HEK293 (cell line): ENCODE measurements at regions not wholly inside any gene's neighbourhood (a gene's known extent, or its start where the extent isn't known, plus 50 kb on each side); places are given as distances from the start of the nearest gene placed in this dataset.

Source experiments
- CTCF ChIA-PET: fragments of 350-600 bp; formaldehyde crosslinking; extraction: SDS; loops from one replicate; lab custom pipeline; 2021; ENCODE audit warnings: antibody characterized with exemption; lab: Yijun Ruan, JAX
- POLR2A ChIA-PET: fragments of 300-600 bp; formaldehyde crosslinking; extraction: SDS; loops from one replicate; lab custom pipeline; 2020; ENCODE audit warnings: antibody characterized with exemption, inconsistent platforms; lab: Yijun Ruan, JAX
- H3K27ac ChIP-seq: fragments of 200-500 bp; sonication (Bioruptor generic); 2 replicates; pipeline ENCODE4 v1.5.1; 2014; ENCODE audit warnings: low read depth, low read length, control low read depth, inconsistent platforms; ENCODE audit errors: extremely low read depth
- H3K36me3 ChIP-seq, 2 experiments: fragments of 200-500 bp in 1 of 2; sonication (Bioruptor generic) in 1 of 2; 1 replicate in 1 of 2; 2 replicates in 1 of 2; pipeline ENCODE4 v1.5.1; 2014 to 2017; ENCODE audit warnings: inconsistent platforms in 2 of 2, low read length in 2 of 2; ENCODE audit not compliant: control insufficient read depth in 2 of 2, insufficient read depth in 1 of 2
- H3K4me1 ChIP-seq: fragments of 200-500 bp; sonication (Bioruptor generic); 2 replicates; pipeline ENCODE4 v1.5.1; 2014; ENCODE audit warnings: mild to moderate bottlenecking, low read length, inconsistent platforms; ENCODE audit not compliant: control insufficient read depth, insufficient read depth
- H3K4me3 ChIP-seq: 2 replicates; pipeline ENCODE4 v1.5.1; 2011; ENCODE audit warnings: low read depth, mild to moderate bottlenecking, control low read depth, low read length, moderate library complexity
- H3K9me3 ChIP-seq: fragments of 200-500 bp; sonication (Bioruptor generic); 2 replicates; pipeline ENCODE4 v1.5.1; 2014; ENCODE audit warnings: low read depth, low read length, inconsistent platforms; ENCODE audit not compliant: control insufficient read depth, insufficient read depth
- BCL6B ChIP-seq: fragments of 450-650 bp; formaldehyde crosslinking; IDR thresholded peaks from 2 replicates; pipeline ENCODE4 v1.5.1; 2017; ENCODE audit warnings: missing biosample characterization, missing genetic modification characterization
- EGR2 ChIP-seq: fragments of 450-650 bp; formaldehyde crosslinking; IDR thresholded peaks from 2 replicates; pipeline ENCODE4 v1.5.1; 2016; ENCODE audit warnings: low read depth, missing biosample characterization, missing genetic modification characterization
- FEZF1 ChIP-seq: fragments of 450-650 bp; formaldehyde crosslinking; IDR thresholded peaks from 2 replicates; pipeline ENCODE4 v1.5.1; 2016; ENCODE audit warnings: missing biosample characterization, missing genetic modification characterization
- PBX3 ChIP-seq: sonication (generic); formaldehyde crosslinking; IDR thresholded peaks from 2 replicates; pipeline ENCODE4 v1.8.1; 2022; ENCODE audit warnings: mild to moderate bottlenecking, moderate library complexity, missing genetic modification reagents
- SP3 ChIP-seq: fragments of 450-650 bp; formaldehyde crosslinking; IDR thresholded peaks from 2 replicates; pipeline ENCODE4 v1.5.1; 2016; ENCODE audit warnings: missing biosample characterization, missing genetic modification characterization
- ZBTB21 ChIP-seq: fragments of 450-650 bp; formaldehyde crosslinking; IDR thresholded peaks from 2 replicates; pipeline ENCODE4 v1.5.1; 2017; ENCODE audit warnings: missing biosample characterization, missing genetic modification characterization
- ZBTB49 ChIP-seq: fragments of 450-650 bp; formaldehyde crosslinking; IDR thresholded peaks from 2 replicates; pipeline ENCODE4 v1.5.1; 2016; ENCODE audit warnings: missing biosample characterization, missing genetic modification characterization, low read depth
- ZNF121 ChIP-seq: fragments of 450-650 bp; formaldehyde crosslinking; IDR thresholded peaks from 2 replicates; pipeline ENCODE4 v1.5.1; 2016; ENCODE audit warnings: missing biosample characterization, missing genetic modification characterization
- ZNF175 ChIP-seq: fragments of 450-650 bp; formaldehyde crosslinking; IDR thresholded peaks from 2 replicates; pipeline ENCODE4 v1.5.1; 2016; ENCODE audit warnings: missing biosample characterization, missing genetic modification characterization
- ZNF404 ChIP-seq: fragments of 450-650 bp; formaldehyde crosslinking; IDR thresholded peaks from 2 replicates; pipeline ENCODE4 v1.5.1; 2017; ENCODE audit warnings: missing biosample characterization, missing genetic modification characterization
- ZNF473 ChIP-seq: fragments of 450-650 bp; formaldehyde crosslinking; IDR thresholded peaks from 2 replicates; pipeline ENCODE4 v1.5.1; 2017; ENCODE audit warnings: missing biosample characterization, missing genetic modification characterization
- ZNF544 ChIP-seq: fragments of 450-650 bp; formaldehyde crosslinking; IDR thresholded peaks from 2 replicates; pipeline ENCODE4 v1.5.0; 2017; ENCODE audit warnings: missing biosample characterization, missing genetic modification characterization
- ZNF580 ChIP-seq: fragments of 450-650 bp; formaldehyde crosslinking; IDR thresholded peaks from 2 replicates; pipeline ENCODE4 v1.5.1; 2016; ENCODE audit warnings: missing biosample characterization, missing genetic modification characterization
- ZNF621 ChIP-seq: fragments of 450-650 bp; formaldehyde crosslinking; IDR thresholded peaks from 2 replicates; pipeline ENCODE4 v1.5.1; 2017; ENCODE audit warnings: missing biosample characterization, missing genetic modification characterization
- ZNF701 ChIP-seq: fragments of 450-650 bp; formaldehyde crosslinking; IDR thresholded peaks from 2 replicates; pipeline ENCODE4 v1.5.1; 2016; ENCODE audit warnings: missing biosample characterization, missing genetic modification characterization
- ZNF843 ChIP-seq: fragments of 450-650 bp; formaldehyde crosslinking; IDR thresholded peaks from 2 replicates; pipeline ENCODE4 v1.5.1; 2016; ENCODE audit warnings: missing biosample characterization, missing genetic modification characterization
- ZSCAN23 ChIP-seq: fragments of 450-650 bp; formaldehyde crosslinking; IDR thresholded peaks from 2 replicates; pipeline ENCODE4 v1.5.1; 2016; ENCODE audit warnings: missing biosample characterization, missing genetic modification characterization
- TF ChIP-seq, protein P1 (sequence below): fragments of 450-650 bp; IDR thresholded peaks from 2 replicates; pipeline ENCODE4 v1.5.1; 2018; ENCODE audit warnings: missing biosample characterization, missing genetic modification characterization
- TF ChIP-seq, protein P2 (sequence below): fragments of 450-650 bp; IDR thresholded peaks from 2 replicates; pipeline ENCODE4 v1.5.1; 2018; ENCODE audit warnings: missing biosample characterization, mild to moderate bottlenecking, missing genetic modification characterization
- TF ChIP-seq, protein P3 (sequence below): fragments of 450-650 bp; formaldehyde crosslinking; IDR thresholded peaks from 2 replicates; pipeline ENCODE4 v1.5.1; 2017; ENCODE audit warnings: missing biosample characterization, missing genetic modification characterization
- TF ChIP-seq, protein P4 (sequence below): fragments of 450-650 bp; formaldehyde crosslinking; IDR thresholded peaks from 2 replicates; pipeline ENCODE4 v1.5.1; 2016; ENCODE audit warnings: missing biosample characterization, missing genetic modification characterization

DNA sequence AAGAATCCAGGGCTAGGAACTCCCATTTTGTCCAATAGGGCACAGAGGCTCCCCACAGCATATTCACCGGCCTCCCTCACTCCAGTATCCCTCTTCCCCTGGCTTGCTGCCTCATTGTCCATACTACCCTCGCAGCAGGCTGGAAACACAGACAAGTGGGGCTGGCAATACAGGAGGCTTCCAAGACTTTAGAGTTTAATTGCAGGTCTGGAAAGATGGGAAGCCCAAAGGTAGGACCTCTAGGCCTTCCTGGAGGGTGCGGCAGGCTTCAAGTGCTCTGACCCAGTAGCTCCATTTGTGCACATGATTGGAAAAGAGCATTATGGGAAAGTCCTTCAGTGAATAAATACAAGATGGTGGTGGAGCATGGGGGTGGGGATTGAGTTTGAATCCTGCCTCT lies 166.7 kb downstream of the EVX1 start:
- Histone ChIP-seq H3K36me3 (no peaks in the 10 kb centered on the region), H3K4me3 (no peak overlapping the region), H3K4me1 (peaks cover 6% of the 10 kb centered on the region), H3K27ac (no peak overlapping the region), H3K9me3 (no peaks in the 10 kb centered on the region)
- POLR2A ChIA-PET = no interaction called here
- CTCF ChIA-PET = interaction anchor here (0.6 kb wide), 1 partner anchor 616 kb away, joined by 4 read pairs; no protein-coding TSS in a partner anchor
- TF ChIP-seq, protein P1, sequence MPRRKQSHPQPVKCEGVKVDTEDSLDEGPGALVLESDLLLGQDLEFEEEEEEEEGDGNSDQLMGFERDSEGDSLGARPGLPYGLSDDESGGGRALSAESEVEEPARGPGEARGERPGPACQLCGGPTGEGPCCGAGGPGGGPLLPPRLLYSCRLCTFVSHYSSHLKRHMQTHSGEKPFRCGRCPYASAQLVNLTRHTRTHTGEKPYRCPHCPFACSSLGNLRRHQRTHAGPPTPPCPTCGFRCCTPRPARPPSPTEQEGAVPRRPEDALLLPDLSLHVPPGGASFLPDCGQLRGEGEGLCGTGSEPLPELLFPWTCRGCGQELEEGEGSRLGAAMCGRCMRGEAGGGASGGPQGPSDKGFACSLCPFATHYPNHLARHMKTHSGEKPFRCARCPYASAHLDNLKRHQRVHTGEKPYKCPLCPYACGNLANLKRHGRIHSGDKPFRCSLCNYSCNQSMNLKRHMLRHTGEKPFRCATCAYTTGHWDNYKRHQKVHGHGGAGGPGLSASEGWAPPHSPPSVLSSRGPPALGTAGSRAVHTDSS = no peak
- TF ChIP-seq ZNF175 (tag by site-specific recombination) (no peak), ZNF121 (tag by site-specific recombination) (no peak), ZNF580 (tag by site-specific recombination) (no peak), ZBTB49 (tag by site-specific recombination) (no peak), ZNF701 (tag by site-specific recombination) (no peak), ZSCAN23 (no peak)

DNA sequence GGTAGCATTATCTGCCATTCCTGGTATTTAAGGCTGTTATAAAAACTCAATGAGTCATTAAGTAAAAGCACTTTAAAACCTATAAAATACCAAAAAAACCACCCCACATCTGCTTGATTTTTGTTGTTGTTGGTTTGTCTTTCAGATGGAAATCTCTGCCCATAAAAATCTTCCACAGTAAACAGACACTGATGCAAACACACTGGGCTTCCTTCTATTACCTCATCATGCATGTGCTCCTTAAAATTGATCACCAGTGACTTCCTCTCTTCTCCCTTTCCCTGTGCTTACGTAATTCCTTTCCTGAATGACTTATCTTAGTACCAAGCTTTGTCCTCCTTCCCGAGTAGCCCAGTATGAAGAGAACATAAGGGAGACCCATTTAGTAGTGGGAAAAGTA lies 167.2 kb downstream of the EVX1 start:
- Histone ChIP-seq H3K36me3 (no peaks in the 10 kb centered on the region), H3K27ac (no peak overlapping the region; the same call in 1 of the 2 replicates), H3K9me3 (no peaks in the 10 kb centered on the region), H3K4me1 (peaks cover 6% of the 10 kb centered on the region), H3K4me3 (no peak overlapping the region)
- ChIA-PET CTCF (no interaction called here), POLR2A (no interaction called here)
- TF ChIP-seq ZNF621 (tag by site-specific recombination) (no peak), ZNF544 (no peak), ZNF473 (tag by site-specific recombination) (no peak), ZBTB21 (tag by site-specific recombination) (peak; percentile 79), BCL6B (peak; percentile 35; the same call in 1 of the 2 replicates), FEZF1 (tag by site-specific recombination) (peak; percentile 22; the same call in 1 of the 2 replicates), ZNF404 (tag by site-specific recombination) (no peak), SP3 (tag by site-specific recombination) (0 out of 2 replicates have a peak, but pooled peaks have one; percentile 29), PBX3 (CRISPR knock-in tag) (no peak), ZNF843 (tag by site-specific recombination) (peak; percentile 40; the same call in 1 of the 2 replicates), ZSCAN23 (no peak), EGR2 (no peak)
- TF ChIP-seq, protein P2, sequence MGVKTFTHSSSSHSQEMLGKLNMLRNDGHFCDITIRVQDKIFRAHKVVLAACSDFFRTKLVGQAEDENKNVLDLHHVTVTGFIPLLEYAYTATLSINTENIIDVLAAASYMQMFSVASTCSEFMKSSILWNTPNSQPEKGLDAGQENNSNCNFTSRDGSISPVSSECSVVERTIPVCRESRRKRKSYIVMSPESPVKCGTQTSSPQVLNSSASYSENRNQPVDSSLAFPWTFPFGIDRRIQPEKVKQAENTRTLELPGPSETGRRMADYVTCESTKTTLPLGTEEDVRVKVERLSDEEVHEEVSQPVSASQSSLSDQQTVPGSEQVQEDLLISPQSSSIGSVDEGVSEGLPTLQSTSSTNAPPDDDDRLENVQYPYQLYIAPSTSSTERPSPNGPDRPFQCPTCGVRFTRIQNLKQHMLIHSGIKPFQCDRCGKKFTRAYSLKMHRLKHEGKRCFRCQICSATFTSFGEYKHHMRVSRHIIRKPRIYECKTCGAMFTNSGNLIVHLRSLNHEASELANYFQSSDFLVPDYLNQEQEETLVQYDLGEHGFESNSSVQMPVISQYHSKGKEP (tag by site-specific recombination) = no peak
- TF ChIP-seq, protein P3, sequence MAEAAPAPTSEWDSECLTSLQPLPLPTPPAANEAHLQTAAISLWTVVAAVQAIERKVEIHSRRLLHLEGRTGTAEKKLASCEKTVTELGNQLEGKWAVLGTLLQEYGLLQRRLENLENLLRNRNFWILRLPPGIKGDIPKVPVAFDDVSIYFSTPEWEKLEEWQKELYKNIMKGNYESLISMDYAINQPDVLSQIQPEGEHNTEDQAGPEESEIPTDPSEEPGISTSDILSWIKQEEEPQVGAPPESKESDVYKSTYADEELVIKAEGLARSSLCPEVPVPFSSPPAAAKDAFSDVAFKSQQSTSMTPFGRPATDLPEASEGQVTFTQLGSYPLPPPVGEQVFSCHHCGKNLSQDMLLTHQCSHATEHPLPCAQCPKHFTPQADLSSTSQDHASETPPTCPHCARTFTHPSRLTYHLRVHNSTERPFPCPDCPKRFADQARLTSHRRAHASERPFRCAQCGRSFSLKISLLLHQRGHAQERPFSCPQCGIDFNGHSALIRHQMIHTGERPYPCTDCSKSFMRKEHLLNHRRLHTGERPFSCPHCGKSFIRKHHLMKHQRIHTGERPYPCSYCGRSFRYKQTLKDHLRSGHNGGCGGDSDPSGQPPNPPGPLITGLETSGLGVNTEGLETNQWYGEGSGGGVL (tag by site-specific recombination) = peak; percentile 48; the same call in 1 of the 2 replicates
- TF ChIP-seq, protein P4, sequence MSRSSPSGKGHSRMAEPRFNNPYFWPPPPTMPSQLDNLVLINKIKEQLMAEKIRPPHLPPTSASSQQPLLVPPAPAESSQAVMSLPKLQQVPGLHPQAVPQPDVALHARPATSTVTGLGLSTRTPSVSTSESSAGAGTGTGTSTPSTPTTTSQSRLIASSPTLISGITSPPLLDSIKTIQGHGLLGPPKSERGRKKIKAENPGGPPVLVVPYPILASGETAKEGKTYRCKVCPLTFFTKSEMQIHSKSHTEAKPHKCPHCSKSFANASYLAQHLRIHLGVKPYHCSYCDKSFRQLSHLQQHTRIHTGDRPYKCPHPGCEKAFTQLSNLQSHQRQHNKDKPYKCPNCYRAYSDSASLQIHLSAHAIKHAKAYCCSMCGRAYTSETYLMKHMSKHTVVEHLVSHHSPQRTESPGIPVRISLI (tag by site-specific recombination) = no peak
